ACHN (cell line): ENCODE measurements at regions not wholly inside any gene's neighbourhood (a gene's known extent, or its start where the extent isn't known, plus 50 kb on each side); places are given as distances from the start of the nearest gene placed in this dataset.
"Not testable (repeated sequence)": the region's sequence is repeated elsewhere in the genome, so short reads cannot be mapped to it uniquely, and the experiment has no call there.

Source experiments
- DNase-seq: peaks from one replicate; pipeline ENCODE4 v3.0.0-alpha.2; 2015
- in situ Hi-C: cut with HindIII; loops from 2 replicates; pipeline ENCODE4 v1.10.0; 2017; ENCODE audit warnings: low sequenced_read_pairs, low pct_ligation_motif_present, low pct_unique_long_range_greater_than_20kb

DNA sequence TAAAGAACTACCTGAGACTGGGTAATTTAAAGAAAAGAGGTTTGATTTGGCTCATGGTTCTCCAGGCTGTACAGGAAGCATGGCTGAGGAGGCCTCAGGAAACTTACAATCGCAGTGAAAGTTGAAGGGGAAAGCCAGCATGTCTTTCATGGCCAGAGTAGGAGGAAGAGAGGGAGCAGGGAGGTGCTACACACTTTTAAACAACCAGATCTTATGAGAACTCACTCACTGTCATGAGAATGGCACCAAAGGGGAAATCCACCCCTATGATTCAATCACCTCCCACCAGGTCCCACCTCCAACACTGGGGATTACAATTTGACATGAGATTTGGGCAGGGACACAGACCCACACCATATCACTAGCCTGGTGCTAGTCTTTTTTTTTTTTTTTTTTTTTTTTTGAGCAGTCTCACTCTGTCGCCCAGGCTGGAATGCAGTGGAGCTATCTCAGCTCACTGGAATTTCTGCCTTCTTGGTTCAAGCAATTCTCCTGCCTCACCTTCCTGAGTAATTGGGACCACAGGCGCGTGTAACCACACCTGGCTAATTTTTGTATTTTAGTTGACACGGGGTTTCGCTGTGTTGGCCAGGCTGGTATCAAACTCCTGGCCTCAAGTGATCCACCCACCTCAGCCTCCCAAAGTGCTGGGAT is 56.4 kb upstream of the AUTS2 start:
- DNase-seq, in situ Hi-C loops: not testable (repeated sequence)

DNA sequence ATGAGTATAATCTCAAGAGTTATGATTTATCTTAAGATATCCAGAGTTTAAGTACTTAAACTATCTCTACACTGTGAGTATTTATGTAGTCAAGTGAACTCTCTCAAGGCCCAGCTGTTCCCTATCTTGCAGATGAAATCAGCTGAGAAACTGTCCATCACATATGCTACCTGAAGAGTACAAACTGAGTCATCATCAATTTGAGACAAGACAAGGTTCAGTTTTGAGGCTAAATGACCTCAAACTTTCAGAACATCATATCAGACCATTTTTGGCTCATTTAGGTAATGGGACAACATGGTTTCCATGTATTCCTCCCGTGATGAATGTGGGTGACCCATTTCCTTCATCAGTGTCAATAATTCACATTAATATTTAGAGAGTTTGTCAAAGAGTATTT is 53.1 kb upstream of the AUTS2 start:
- in situ Hi-C loops = no loop called here
- no peak for DNase-seq
